ENCODE measurements at regions not wholly inside any gene's neighbourhood (a gene's known extent, or its start where the extent isn't known, plus 50 kb on each side); places are given as distances from the start of the nearest gene placed in this dataset.

DNA sequence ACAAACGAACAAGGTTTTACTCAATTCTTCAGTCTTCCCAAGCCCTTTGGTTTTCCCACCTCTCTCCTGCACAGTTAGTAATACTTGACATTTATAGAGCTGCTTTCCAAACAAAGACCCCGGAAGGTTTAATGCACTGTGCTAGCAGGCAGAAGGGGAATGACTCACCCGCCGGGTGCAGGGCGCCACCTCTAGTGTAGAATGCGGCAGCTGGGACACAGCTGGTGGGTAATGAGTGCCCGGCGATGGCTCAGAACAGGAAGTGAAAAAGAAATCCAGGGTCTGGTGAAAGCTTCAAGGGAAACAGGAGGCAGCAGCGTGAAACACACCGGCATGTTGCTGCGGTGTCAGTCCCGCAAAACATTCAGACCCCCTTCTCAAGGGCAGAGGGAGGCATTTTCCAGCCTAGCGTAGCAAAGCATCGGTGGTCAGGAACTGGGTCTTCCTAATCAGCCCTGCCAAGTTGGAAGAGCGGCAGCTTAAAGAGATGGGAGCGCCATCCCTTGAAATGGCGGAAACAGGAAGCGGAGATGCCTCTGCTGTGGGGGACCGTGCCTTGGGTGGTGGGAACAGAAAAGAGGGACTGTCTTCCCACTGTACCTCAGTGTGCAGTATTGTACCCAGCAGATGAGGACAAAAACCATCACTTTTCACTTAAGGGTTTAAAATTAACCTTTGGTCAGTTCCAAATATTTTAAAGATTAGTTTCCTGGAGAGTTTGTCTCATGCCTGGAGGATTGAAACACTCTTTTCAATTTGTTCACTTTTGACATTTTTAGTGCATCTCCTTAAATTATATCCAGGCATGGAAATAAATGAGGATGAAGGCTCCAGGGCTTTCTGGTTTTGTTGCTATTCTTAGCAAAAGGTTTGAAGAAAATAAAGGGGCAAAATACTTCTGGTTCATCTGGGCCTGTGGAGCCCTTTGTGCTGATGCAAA is 160.7 kb upstream of the MCTP2 start:
- peak; percentile 66 for DNase-seq (ENCODE audit: low read depth, low spot score)
- in situ Hi-C loops (cut with HindIII; ENCODE audit: low sequenced_read_pairs) = no loop called here
- H3K4me3 ChIP-seq (ENCODE audit: low read depth, low read length) = no peak overlapping the region
- peak; percentile 14 for TF ChIP-seq CTCF (IDR thresholded peaks at IDR 0.05; ENCODE audit: low read depth, low read length)

GRCh38 chr15:94069844-94070243 is 161.5 kb upstream of the MCTP2 start:
- no peak overlapping the region for H3K4me3 ChIP-seq (ENCODE audit: low read depth, low read length)
- in situ Hi-C loops (cut with HindIII; ENCODE audit: low sequenced_read_pairs) = no loop called here
- no peak for DNase-seq (ENCODE audit: low read depth, low spot score)
- no peak for TF ChIP-seq CTCF (IDR thresholded peaks at IDR 0.05; ENCODE audit: low read depth, low read length)

GRCh38 chr15:94066811-94067210 is 164.6 kb upstream of the MCTP2 start:
- no peak for DNase-seq (ENCODE audit: low read depth, low spot score)
- H3K4me3 ChIP-seq (ENCODE audit: low read depth, low read length) = no peak overlapping the region
- TF ChIP-seq CTCF (IDR thresholded peaks at IDR 0.05; ENCODE audit: low read depth, low read length) = no peak
- in situ Hi-C loops (cut with HindIII; ENCODE audit: low sequenced_read_pairs) = no loop called here

DNA sequence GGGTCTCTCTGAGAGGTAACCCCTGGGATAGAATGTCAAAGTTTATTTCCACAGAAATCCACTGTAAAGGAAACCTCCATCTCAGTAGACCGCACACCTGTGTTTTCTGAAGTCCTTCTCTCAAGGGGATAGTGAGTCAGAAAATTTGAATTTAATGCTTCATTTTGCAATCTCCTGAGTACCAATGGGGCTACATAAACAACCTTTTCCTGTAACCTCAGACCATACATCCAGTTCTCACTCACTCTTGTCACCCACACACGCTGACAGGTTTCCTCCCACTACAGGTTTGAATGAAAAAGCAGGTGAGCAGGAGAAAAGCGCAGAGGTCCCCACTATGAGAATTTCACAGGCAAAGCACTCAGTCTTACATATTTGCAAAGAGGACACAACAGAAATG is 165.3 kb upstream of the MCTP2 start:
- no peak for TF ChIP-seq CTCF (IDR thresholded peaks at IDR 0.05; ENCODE audit: low read depth, low read length)
- no peak overlapping the region for H3K4me3 ChIP-seq (ENCODE audit: low read depth, low read length)
- DNase-seq (ENCODE audit: low read depth, low spot score) = no peak
- in situ Hi-C loops (cut with HindIII; ENCODE audit: low sequenced_read_pairs) = no loop called here

DNA sequence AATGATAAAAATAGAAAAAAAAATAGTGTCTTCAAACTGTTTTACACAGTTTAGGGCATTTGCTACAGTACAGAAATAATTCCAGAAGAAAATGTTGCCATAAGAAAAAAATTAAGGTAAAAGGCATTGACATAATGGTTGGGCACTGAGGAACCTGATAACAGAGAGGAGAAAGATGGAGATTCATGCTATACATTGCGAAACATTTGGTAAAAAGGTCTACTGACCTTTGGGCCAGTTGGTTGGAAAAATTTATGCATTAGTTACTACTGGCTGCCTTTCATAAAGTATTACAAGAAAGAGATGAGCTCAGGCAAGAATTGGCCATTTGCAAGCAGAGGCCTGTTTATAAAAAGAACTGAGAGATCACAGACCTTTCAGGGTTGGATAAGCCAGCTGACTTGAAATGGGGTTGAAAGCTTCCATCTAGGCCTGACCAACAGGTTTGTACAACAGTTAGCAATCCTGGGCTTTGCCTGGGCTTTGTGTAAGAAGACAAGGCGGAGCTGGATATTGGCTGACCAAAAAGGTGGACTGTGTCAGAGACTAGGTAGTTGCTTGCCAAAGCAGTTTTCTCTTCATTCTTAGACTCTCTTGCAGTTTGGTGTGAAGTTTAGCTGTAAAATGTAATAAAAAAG is 166.6 kb upstream of the MCTP2 start:
- in situ Hi-C loops (cut with HindIII; ENCODE audit: low sequenced_read_pairs) = no loop called here
- no peak overlapping the region for H3K4me3 ChIP-seq (ENCODE audit: low read depth, low read length)
- no peak for TF ChIP-seq CTCF (IDR thresholded peaks at IDR 0.05; ENCODE audit: low read depth, low read length)
- no peak for DNase-seq (ENCODE audit: low read depth, low spot score)

- in situ Hi-C loops (cut with HindIII; ENCODE audit: low sequenced_read_pairs) = no loop called here
- DNase-seq (ENCODE audit: low read depth, low spot score) = peak; percentile 38
- no peak overlapping the region for H3K4me3 ChIP-seq (ENCODE audit: low read depth, low read length)
- TF ChIP-seq CTCF (IDR thresholded peaks at IDR 0.05; ENCODE audit: low read depth, low read length) = no peak
Observed at GRCh38 chr15:94061041-94061440, 170.3 kb upstream of the MCTP2 start.
